ENCODE measurements at regions not wholly inside any gene's neighbourhood (a gene's known extent, or its start where the extent isn't known, plus 50 kb on each side); places are given as distances from the start of the nearest gene placed in this dataset.
A peak's percentile ranks its signal among the peaks of the same experiment; 100 is the strongest.

DNA sequence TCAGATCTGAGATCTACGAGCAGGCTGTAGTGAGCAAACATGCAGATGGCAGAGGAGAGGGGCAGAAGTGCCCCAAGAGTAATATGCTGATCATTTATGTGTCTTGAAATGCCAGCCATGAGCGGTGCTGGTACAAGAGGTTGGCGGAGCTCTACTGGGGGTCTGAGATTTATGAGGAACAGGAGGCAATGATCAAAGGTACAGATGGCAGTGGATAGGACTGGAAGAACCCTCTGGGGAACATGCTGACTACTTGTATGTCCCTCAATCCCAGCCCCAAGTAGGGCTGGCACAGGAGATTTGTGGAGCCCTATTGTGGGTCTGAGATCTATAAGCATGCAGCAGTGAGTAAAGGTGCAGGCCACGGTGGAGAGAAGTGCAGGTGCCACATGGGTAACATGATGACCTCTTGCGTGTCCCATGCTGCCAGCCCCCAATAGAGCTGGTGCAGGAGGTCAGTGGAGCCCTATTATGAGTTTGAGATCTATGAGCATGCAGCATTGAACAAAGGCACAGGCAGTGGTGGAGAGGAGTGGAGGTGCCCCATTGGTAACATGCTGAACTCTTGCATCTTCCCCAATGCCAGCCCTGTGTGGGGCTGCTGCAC, 97.2 kb upstream of the ZNF678 start:
- intact Hi-C loops (cut with micrococcal nuclease), result no loop called here
- no peak overlapping the region for H3K4me3 ChIP-seq (ENCODE audit: low read length)
- DNase-seq, result no peak
- no peaks in the 10 kb centered on the region for H3K9me3 ChIP-seq (ENCODE audit: low read length)
- H3K36me3 ChIP-seq (ENCODE audit: low read depth, low read length), result no peaks in the 10 kb centered on the region
- ChIA-PET POLR2A (ENCODE audit: unreplicated experiment) (no interaction called here), CTCF (no interaction called here)
- no peak for TF ChIP-seq EZH2phosphoT487 (IDR thresholded peaks at IDR 0.05; ENCODE audit: borderline replicate concordance, low read length)
- TF ChIP-seq, protein P1, sequence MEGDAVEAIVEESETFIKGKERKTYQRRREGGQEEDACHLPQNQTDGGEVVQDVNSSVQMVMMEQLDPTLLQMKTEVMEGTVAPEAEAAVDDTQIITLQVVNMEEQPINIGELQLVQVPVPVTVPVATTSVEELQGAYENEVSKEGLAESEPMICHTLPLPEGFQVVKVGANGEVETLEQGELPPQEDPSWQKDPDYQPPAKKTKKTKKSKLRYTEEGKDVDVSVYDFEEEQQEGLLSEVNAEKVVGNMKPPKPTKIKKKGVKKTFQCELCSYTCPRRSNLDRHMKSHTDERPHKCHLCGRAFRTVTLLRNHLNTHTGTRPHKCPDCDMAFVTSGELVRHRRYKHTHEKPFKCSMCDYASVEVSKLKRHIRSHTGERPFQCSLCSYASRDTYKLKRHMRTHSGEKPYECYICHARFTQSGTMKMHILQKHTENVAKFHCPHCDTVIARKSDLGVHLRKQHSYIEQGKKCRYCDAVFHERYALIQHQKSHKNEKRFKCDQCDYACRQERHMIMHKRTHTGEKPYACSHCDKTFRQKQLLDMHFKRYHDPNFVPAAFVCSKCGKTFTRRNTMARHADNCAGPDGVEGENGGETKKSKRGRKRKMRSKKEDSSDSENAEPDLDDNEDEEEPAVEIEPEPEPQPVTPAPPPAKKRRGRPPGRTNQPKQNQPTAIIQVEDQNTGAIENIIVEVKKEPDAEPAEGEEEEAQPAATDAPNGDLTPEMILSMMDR (conservative IDR thresholded peaks at IDR 0.05; ENCODE audit: low read depth, low read length), result no peak
- no peak for TF ChIP-seq EZH2 (IDR thresholded peaks at IDR 0.05; ENCODE audit: low read length, unreplicated experiment)
- no peak overlapping the region for H3K4me2 ChIP-seq (ENCODE audit: low read length)
- no peaks in the 10 kb centered on the region for H3K79me2 ChIP-seq (ENCODE audit: low read length)
- no peaks in the 10 kb centered on the region for H3K4me1 ChIP-seq (ENCODE audit: insufficient read depth, low read length)
- no peak overlapping the region for H3K27ac ChIP-seq (ENCODE audit: low read length)
- H3K9me2 ChIP-seq (replicated peaks; ENCODE audit: low read length), result no peaks in the 10 kb centered on the region
- no peak overlapping the region for H3K9ac ChIP-seq (ENCODE audit: low read length)
- H3F3A ChIP-seq (ENCODE audit: low read length, unreplicated experiment), result no peaks in the 10 kb centered on the region
- H3K27me3 ChIP-seq (ENCODE audit: low read length), result peaks cover 43% of the 10 kb centered on the region
- BruUV-seq (replicated peaks), result no TSS peak
- ATAC-seq, result no peak
- no peak overlapping the region for H2AFZ ChIP-seq (ENCODE audit: low read length)
- no peaks in the 10 kb centered on the region for H4K20me1 ChIP-seq (ENCODE audit: low read length)

DNA sequence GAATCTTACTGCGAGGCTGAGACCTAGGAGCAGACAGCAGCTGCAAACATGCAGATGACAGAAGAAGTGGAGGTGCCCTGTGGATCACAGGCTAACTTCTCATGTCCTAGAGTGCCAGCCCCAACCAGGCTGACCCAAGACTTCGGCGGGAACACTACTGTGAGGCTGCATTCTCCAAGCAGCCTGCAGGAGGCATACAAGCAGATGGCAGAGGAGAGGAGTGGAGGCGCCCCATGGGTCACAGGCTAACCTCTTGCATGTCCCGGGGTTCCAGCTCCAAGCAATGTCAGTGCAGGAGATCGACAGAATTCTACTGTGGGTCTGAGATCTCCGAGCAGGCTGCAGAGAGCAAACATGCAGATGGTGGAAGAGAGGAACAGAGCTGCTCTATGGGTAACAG, 98.1 kb upstream of the ZNF678 start:
- Histone ChIP-seq H3K4me3 (ENCODE audit: low read length) (no peak overlapping the region), H3K9me3 (ENCODE audit: low read length) (no peaks in the 10 kb centered on the region), H2AFZ (ENCODE audit: low read length) (no peak overlapping the region), H3K79me2 (ENCODE audit: low read length) (no peaks in the 10 kb centered on the region), H3K4me2 (ENCODE audit: low read length) (no peak overlapping the region), H3K36me3 (ENCODE audit: low read depth, low read length) (no peaks in the 10 kb centered on the region), H3F3A (ENCODE audit: low read length, unreplicated experiment) (no peaks in the 10 kb centered on the region), H3K27ac (ENCODE audit: low read length) (no peak overlapping the region), H3K9ac (ENCODE audit: low read length) (no peak overlapping the region), H4K20me1 (ENCODE audit: low read length) (no peaks in the 10 kb centered on the region), H3K9me2 (replicated peaks; ENCODE audit: low read length) (no peaks in the 10 kb centered on the region), H3K4me1 (ENCODE audit: insufficient read depth, low read length) (no peaks in the 10 kb centered on the region), H3K27me3 (ENCODE audit: low read length) (peaks cover 43% of the 10 kb centered on the region)
- no peak for TF ChIP-seq EZH2phosphoT487 (IDR thresholded peaks at IDR 0.05; ENCODE audit: borderline replicate concordance, low read length)
- TF ChIP-seq, protein P1 (conservative IDR thresholded peaks at IDR 0.05; ENCODE audit: low read depth, low read length), result peak; percentile 49
- no TSS peak for BruUV-seq (replicated peaks)
- ATAC-seq (no peak; the same call in 1 of the 2 replicates), DNase-seq (no peak)
- CTCF ChIA-PET, result no interaction called here
- intact Hi-C loops (cut with micrococcal nuclease), result no loop called here
- POLR2A ChIA-PET (ENCODE audit: unreplicated experiment), result no interaction called here

DNA sequence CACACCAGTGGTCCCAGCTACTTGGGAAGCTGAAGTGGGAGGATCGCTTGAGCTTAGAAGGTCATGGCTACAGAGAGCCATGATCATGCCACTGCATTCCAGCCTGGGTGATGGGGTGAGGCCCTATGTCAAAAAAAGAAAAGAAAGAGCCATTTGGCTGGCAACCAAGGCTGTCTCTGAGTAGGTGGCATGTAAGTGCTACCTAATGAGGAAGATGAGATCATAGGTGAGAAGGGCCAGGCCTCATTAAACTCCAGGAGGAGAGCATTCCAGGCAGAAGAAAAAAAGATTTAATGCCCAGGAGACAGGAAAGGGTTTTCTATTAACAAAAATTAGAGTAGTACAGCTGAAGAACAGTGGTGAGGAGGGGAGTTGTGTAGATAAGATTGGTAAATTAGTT, 103.4 kb upstream of the ZNF678 start:
- H2AFZ ChIP-seq (ENCODE audit: low read length), result no peak overlapping the region
- H3K9me3 ChIP-seq (ENCODE audit: low read length), result no peaks in the 10 kb centered on the region
- BruUV-seq (replicated peaks), result no TSS peak
- no peak overlapping the region for H3K4me3 ChIP-seq (ENCODE audit: low read length)
- no peak overlapping the region for H3K27ac ChIP-seq (ENCODE audit: low read length)
- ATAC-seq (no peak), DNase-seq (no peak)
- no peaks in the 10 kb centered on the region for H3K79me2 ChIP-seq (ENCODE audit: low read length)
- no peaks in the 10 kb centered on the region for H3F3A ChIP-seq (ENCODE audit: low read length, unreplicated experiment)
- no peak overlapping the region for H3K9ac ChIP-seq (ENCODE audit: low read length)
- TF ChIP-seq, protein P1 (conservative IDR thresholded peaks at IDR 0.05; ENCODE audit: low read depth, low read length), result no peak
- no peak for TF ChIP-seq EZH2phosphoT487 (IDR thresholded peaks at IDR 0.05; ENCODE audit: borderline replicate concordance, low read length)
- TF ChIP-seq EZH2 (IDR thresholded peaks at IDR 0.05; ENCODE audit: low read length, unreplicated experiment), result no peak
- no peaks in the 10 kb centered on the region for H3K36me3 ChIP-seq (ENCODE audit: low read depth, low read length)
- no peak overlapping the region for H3K4me2 ChIP-seq (ENCODE audit: low read length)
- H4K20me1 ChIP-seq (ENCODE audit: low read length), result no peaks in the 10 kb centered on the region
- H3K9me2 ChIP-seq (replicated peaks; ENCODE audit: low read length), result no peaks in the 10 kb centered on the region; the same call in 1 of the 2 replicates
- peaks cover 50% of the 10 kb centered on the region for H3K27me3 ChIP-seq (ENCODE audit: low read length)
- POLR2A ChIA-PET (ENCODE audit: unreplicated experiment), result no interaction called here
- CTCF ChIA-PET, result no interaction called here
- no peaks in the 10 kb centered on the region for H3K4me1 ChIP-seq (ENCODE audit: insufficient read depth, low read length)
- intact Hi-C loops (cut with micrococcal nuclease), result no loop called here

Data from PC-3 (cell line).